Upper lobe of left lung (tissue), 4 donors: ENCODE measurements at regions not wholly inside any gene's neighbourhood (a gene's known extent, or its start where the extent isn't known, plus 50 kb on each side); places are given as distances from the start of the nearest gene placed in this dataset.

Experiments used
- POLR2AphosphoS5 ChIP-seq, 2 donors: sonication (generic); formaldehyde crosslinking; IDR thresholded peaks; one replicate each; pipeline ENCODE4 v1.5.1; 2017; ENCODE audit warnings: antibody characterized with exemption in 2 of 2
- TF ChIP-seq, protein P1 (sequence below), 6 experiments: fragments of 450-650 bp in 4 of 6; fragments of 200-600 bp in 2 of 6; sonication (generic) in 2 of 6; IDR thresholded peaks; one replicate each; pipeline ENCODE4 v1.5.1; 2016 to 2019; ENCODE audit warnings: antibody characterized with exemption in 6 of 6

DNA sequence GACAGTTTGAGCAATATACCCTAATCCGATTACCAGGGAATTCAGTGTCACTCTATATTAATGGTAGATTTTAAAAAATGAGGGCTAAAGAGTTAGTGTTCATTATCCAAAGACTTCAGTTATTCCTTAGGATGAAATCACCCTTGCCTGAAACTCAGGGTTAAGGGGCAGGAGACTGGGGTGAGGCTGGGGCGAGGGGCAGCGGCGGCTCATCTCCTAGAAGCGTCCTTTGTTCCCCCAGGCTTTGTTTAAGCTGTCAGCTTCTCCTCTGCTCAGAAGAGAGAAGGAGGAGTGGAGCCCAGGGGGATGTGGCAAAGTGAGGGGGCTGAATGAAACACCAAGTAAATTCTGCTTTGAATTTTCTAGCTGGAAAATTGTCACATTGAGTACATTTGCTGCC, 117.7 kb upstream of the ELAC2 start:
- TF ChIP-seq POLR2AphosphoS5 (IDR thresholded peaks at IDR 0.05), result no peak
- TF ChIP-seq, protein P1, sequence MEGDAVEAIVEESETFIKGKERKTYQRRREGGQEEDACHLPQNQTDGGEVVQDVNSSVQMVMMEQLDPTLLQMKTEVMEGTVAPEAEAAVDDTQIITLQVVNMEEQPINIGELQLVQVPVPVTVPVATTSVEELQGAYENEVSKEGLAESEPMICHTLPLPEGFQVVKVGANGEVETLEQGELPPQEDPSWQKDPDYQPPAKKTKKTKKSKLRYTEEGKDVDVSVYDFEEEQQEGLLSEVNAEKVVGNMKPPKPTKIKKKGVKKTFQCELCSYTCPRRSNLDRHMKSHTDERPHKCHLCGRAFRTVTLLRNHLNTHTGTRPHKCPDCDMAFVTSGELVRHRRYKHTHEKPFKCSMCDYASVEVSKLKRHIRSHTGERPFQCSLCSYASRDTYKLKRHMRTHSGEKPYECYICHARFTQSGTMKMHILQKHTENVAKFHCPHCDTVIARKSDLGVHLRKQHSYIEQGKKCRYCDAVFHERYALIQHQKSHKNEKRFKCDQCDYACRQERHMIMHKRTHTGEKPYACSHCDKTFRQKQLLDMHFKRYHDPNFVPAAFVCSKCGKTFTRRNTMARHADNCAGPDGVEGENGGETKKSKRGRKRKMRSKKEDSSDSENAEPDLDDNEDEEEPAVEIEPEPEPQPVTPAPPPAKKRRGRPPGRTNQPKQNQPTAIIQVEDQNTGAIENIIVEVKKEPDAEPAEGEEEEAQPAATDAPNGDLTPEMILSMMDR (IDR thresholded peaks at IDR 0.05), result no peak
